ENCODE measurements at regions not wholly inside any gene's neighbourhood (a gene's known extent, or its start where the extent isn't known, plus 50 kb on each side); places are given as distances from the start of the nearest gene placed in this dataset.

- DNase-seq: no peak
Measured at GRCh38 chr11:25902476-25902875, 429.5 kb upstream of the ANO3 start.

GRCh38 chr11:25908726-25909125 is 423.2 kb upstream of the ANO3 start:
- no peak for DNase-seq

- DNase-seq: no peak
Measured at GRCh38 chr11:25910086-25910485, 421.8 kb upstream of the ANO3 start.

- DNase-seq: no peak
Measured at GRCh38 chr11:25920356-25920755, 411.6 kb upstream of the ANO3 start.

- no peak for DNase-seq
Measured at GRCh38 chr11:25924586-25924985, 407.3 kb upstream of the ANO3 start.

- DNase-seq: no peak
Measured at GRCh38 chr11:25925359-25925758, 406.6 kb upstream of the ANO3 start.

- DNase-seq: no peak
Measured at GRCh38 chr11:25927411-25927953, 404.4 kb upstream of the ANO3 start.

GRCh38 chr11:25928076-25928475 is 403.9 kb upstream of the ANO3 start:
- DNase-seq: no peak

GRCh38 chr11:25938952-25939351 is 393.0 kb upstream of the ANO3 start:
- no peak for DNase-seq

GRCh38 chr11:25939691-25940090 is 392.2 kb upstream of the ANO3 start:
- DNase-seq: no peak

- no peak for DNase-seq
Measured at GRCh38 chr11:25941353-25941752, 390.6 kb upstream of the ANO3 start.

GRCh38 chr11:25943031-25943430 is 388.9 kb upstream of the ANO3 start:
- no peak for DNase-seq

GRCh38 chr11:25943777-25944661 is 387.9 kb upstream of the ANO3 start:
- DNase-seq: no peak

- no peak for DNase-seq
Measured at GRCh38 chr11:25949918-25950317, 382.0 kb upstream of the ANO3 start.

GRCh38 chr11:25953006-25953405 is 378.9 kb upstream of the ANO3 start:
- DNase-seq: no peak

GRCh38 chr11:25958045-25958444 is 373.9 kb upstream of the ANO3 start:
- DNase-seq: no peak

- no peak for DNase-seq
Measured at GRCh38 chr11:25961539-25961938, 370.4 kb upstream of the ANO3 start.

GRCh38 chr11:25970726-25971508 is 361.0 kb upstream of the ANO3 start:
- DNase-seq: no peak

GRCh38 chr11:25980091-25980490 is 351.8 kb upstream of the ANO3 start:
- DNase-seq: no peak

- no peak for DNase-seq
Measured at GRCh38 chr11:25981998-25982397, 349.9 kb upstream of the ANO3 start.

GRCh38 chr11:25983280-25983679 is 348.6 kb upstream of the ANO3 start:
- no peak for DNase-seq

- DNase-seq: no peak
Measured at GRCh38 chr11:25988178-25988577, 343.8 kb upstream of the ANO3 start.

GRCh38 chr11:25990406-25990805 is 341.5 kb upstream of the ANO3 start:
- DNase-seq: no peak

GRCh38 chr11:25991476-25991875 is 340.5 kb upstream of the ANO3 start:
- no peak for DNase-seq
